ENCODE measurements at regions not wholly inside any gene's neighbourhood (a gene's known extent, or its start where the extent isn't known, plus 50 kb on each side); places are given as distances from the start of the nearest gene placed in this dataset.

- TF ChIP-seq CTCF (conservative IDR thresholded peaks at IDR 0.05; ENCODE audit: low read depth, low read length) = no peak
- DNase-seq (ENCODE audit: low read depth) = no peak
- no peak overlapping the region for H3K4me3 ChIP-seq (ENCODE audit: low read depth, low read length)
These were observed 72.6 kb upstream of the DHX15 start for GRCh38 chr4:24656906-24657305.

- peak overlapping the region; percentile 6 for H3K4me3 ChIP-seq (ENCODE audit: low read depth, low read length)
- peak; percentile 99 for DNase-seq (ENCODE audit: low read depth)
- TF ChIP-seq CTCF (conservative IDR thresholded peaks at IDR 0.05; ENCODE audit: low read depth, low read length) = no peak
These were observed 73.6 kb upstream of the DHX15 start for GRCh38 chr4:24657768-24658617.

- no peak for TF ChIP-seq CTCF (conservative IDR thresholded peaks at IDR 0.05; ENCODE audit: low read depth, low read length)
- DNase-seq (ENCODE audit: low read depth) = no peak
- H3K4me3 ChIP-seq (ENCODE audit: low read depth, low read length) = no peak overlapping the region
These were observed 75.0 kb upstream of the DHX15 start for GRCh38 chr4:24659241-24659961.

GRCh38 chr4:24662056-24662455 lies 77.7 kb upstream of the DHX15 start:
- no peak for DNase-seq (ENCODE audit: low read depth)
- TF ChIP-seq CTCF (conservative IDR thresholded peaks at IDR 0.05; ENCODE audit: low read depth, low read length) = no peak
- H3K4me3 ChIP-seq (ENCODE audit: low read depth, low read length) = no peak overlapping the region

- H3K4me3 ChIP-seq (ENCODE audit: low read depth, low read length) = no peak overlapping the region
- TF ChIP-seq CTCF (conservative IDR thresholded peaks at IDR 0.05; ENCODE audit: low read depth, low read length) = no peak
- DNase-seq (ENCODE audit: low read depth) = no peak
These were observed 78.2 kb upstream of the DHX15 start for GRCh38 chr4:24662542-24662941.

- TF ChIP-seq CTCF (conservative IDR thresholded peaks at IDR 0.05; ENCODE audit: low read depth, low read length) = no peak
- H3K4me3 ChIP-seq (ENCODE audit: low read depth, low read length) = no peak overlapping the region
- DNase-seq (ENCODE audit: low read depth) = no peak
These were observed 80.6 kb upstream of the DHX15 start for GRCh38 chr4:24664956-24665355.

Measured in epithelial cell of proximal tubule (primary cell).